Liver (tissue), 8 donors: ENCODE measurements at regions not wholly inside any gene's neighbourhood (a gene's known extent, or its start where the extent isn't known, plus 50 kb on each side); places are given as distances from the start of the nearest gene placed in this dataset.

Experiments used
- DNase-seq: peaks from one replicate; pipeline ENCODE4 v3.0.0-alpha.2; 2017; ENCODE audit warnings: low spot score
- H3K27ac ChIP-seq, 2 donors: one replicate each; pipeline ENCODE4 v1.7.0; 2013; ENCODE audit warnings: inconsistent platforms in 2 of 2, low read length in 2 of 2, control low read depth in 1 of 2, low read depth in 1 of 2, mild to moderate bottlenecking in 1 of 2
- H3K27me3 ChIP-seq, 4 donors: one replicate each; pipeline versions ENCODE4 v1.6.1 to v1.7.0; 2013; ENCODE audit warnings: low read length in 3 of 4, inconsistent platforms in 1 of 4, mild to moderate bottlenecking in 1 of 4, moderate library complexity in 1 of 4; ENCODE audit not compliant: control insufficient read depth in 4 of 4, insufficient read depth in 4 of 4
- H3K36me3 ChIP-seq, 4 donors: one replicate each; pipeline versions ENCODE4 v1.6.1 to v1.7.0; 2013; ENCODE audit warnings: low read length in 3 of 4, mild to moderate bottlenecking in 3 of 4, low read depth in 1 of 4, moderate library complexity in 1 of 4; ENCODE audit not compliant: control insufficient read depth in 4 of 4, insufficient read depth in 3 of 4
- H3K4me1 ChIP-seq, 4 donors: one replicate each; pipeline versions ENCODE4 v1.6.1 to v1.7.0; 2013; ENCODE audit warnings: low read length in 3 of 4, mild to moderate bottlenecking in 3 of 4, moderate library complexity in 1 of 4; ENCODE audit not compliant: control insufficient read depth in 4 of 4, insufficient read depth in 4 of 4
- H3K4me3 ChIP-seq, 3 donors: one replicate each; pipeline versions ENCODE4 v1.6.1 to v1.7.0; 2013; ENCODE audit warnings: low read length in 3 of 3, control low read depth in 1 of 3, low read depth in 1 of 3, mild to moderate bottlenecking in 1 of 3
- H3K9ac ChIP-seq, 2 donors: one replicate each; pipeline ENCODE4 v1.7.0; 2013; ENCODE audit warnings: low read length in 2 of 2, mild to moderate bottlenecking in 2 of 2, moderate library complexity in 2 of 2, control low read depth in 1 of 2, low read depth in 1 of 2
- H3K9me3 ChIP-seq, 4 donors: one replicate each; pipeline versions ENCODE4 v1.6.1 to v1.7.0; 2013; ENCODE audit warnings: low read length in 3 of 4; ENCODE audit not compliant: control insufficient read depth in 4 of 4
- EGR1 ChIP-seq, 2 donors: IDR thresholded peaks; 2 replicates each; pipeline ENCODE4 v1.6.1; 2016 to 2018; ENCODE audit warnings: antibody characterized with exemption in 2 of 2, low read depth in 2 of 2
- FOXA1 ChIP-seq: IDR thresholded peaks from 2 replicates; pipeline ENCODE4 v1.6.1; 2016; ENCODE audit warnings: antibody characterized with exemption
- FOXA2 ChIP-seq: IDR thresholded peaks from 2 replicates; pipeline ENCODE4 v1.6.1; 2016; ENCODE audit warnings: antibody characterized with exemption
- GABPA ChIP-seq, 2 donors: IDR thresholded peaks in 1 of 2; conservative IDR thresholded peaks in 1 of 2; 2 replicates each; pipeline ENCODE4 v1.6.1; 2016; ENCODE audit warnings: antibody characterized with exemption in 2 of 2, mild to moderate bottlenecking in 1 of 2, moderate library complexity in 1 of 2
- HNF4A ChIP-seq, 2 donors: conservative IDR thresholded peaks; 2 replicates each; pipeline ENCODE4 v1.6.1; 2016; ENCODE audit warnings: antibody characterized with exemption in 2 of 2, mild to moderate bottlenecking in 2 of 2
- HNF4G ChIP-seq: IDR thresholded peaks from 2 replicates; pipeline ENCODE4 v1.6.1; 2016; ENCODE audit warnings: antibody characterized with exemption
- JUND ChIP-seq, 2 donors: IDR thresholded peaks; 2 replicates each; pipeline ENCODE4 v1.6.1; 2016; ENCODE audit warnings: antibody characterized with exemption in 2 of 2
- NR2F2 ChIP-seq: IDR thresholded peaks from 2 replicates; pipeline ENCODE4 v1.6.1; 2016; ENCODE audit warnings: antibody characterized with exemption
- RAD21 ChIP-seq, 2 donors: IDR thresholded peaks; 2 replicates each; pipeline ENCODE4 v1.6.1; 2016; ENCODE audit warnings: antibody characterized with exemption in 2 of 2, mild to moderate bottlenecking in 2 of 2
- RXRA ChIP-seq, 2 donors: IDR thresholded peaks; 2 replicates each; pipeline ENCODE4 v1.6.1; 2017 to 2018; ENCODE audit warnings: antibody characterized with exemption in 2 of 2, mild to moderate bottlenecking in 1 of 2
- SP1 ChIP-seq: IDR thresholded peaks from 2 replicates; pipeline ENCODE4 v1.6.1; 2018; ENCODE audit warnings: antibody characterized with exemption, mild to moderate bottlenecking
- TAF1 ChIP-seq: conservative IDR thresholded peaks from 2 replicates; pipeline ENCODE4 v1.6.1; 2016; ENCODE audit warnings: antibody characterized with exemption, mild to moderate bottlenecking
- YY1 ChIP-seq: IDR thresholded peaks from 2 replicates; pipeline ENCODE4 v1.6.1; 2016; ENCODE audit warnings: antibody characterized with exemption, mild to moderate bottlenecking
- WGBS: extraction: QIAGEN DNeasy Blood & Tissue Kit; methylation state at CpG from one replicate; pipeline ENCODE4 v1.1.7; 2013; 5-methylcytosine and 5-hydroxymethylcytosine counted together
- TF ChIP-seq, protein P1 (sequence below): IDR thresholded peaks from 2 replicates; pipeline ENCODE4 v1.6.1; 2016; ENCODE audit warnings: antibody characterized with exemption
- TF ChIP-seq, protein P2 (sequence below): fragments of 150-350 bp; IDR thresholded peaks from 2 replicates; pipeline ENCODE4 v1.5.1; 2017; ENCODE audit warnings: improper control_type of control experiment, low read depth, low read length; ENCODE audit not compliant: missing input control
- TF ChIP-seq, protein P3 (sequence below): IDR thresholded peaks from 2 replicates; pipeline ENCODE4 v1.6.1; 2016; ENCODE audit warnings: antibody characterized with exemption
- TF ChIP-seq, protein P4 (sequence below): IDR thresholded peaks from 2 replicates; pipeline ENCODE4 v1.6.1; 2016; ENCODE audit warnings: antibody characterized with exemption, mild to moderate bottlenecking
- TF ChIP-seq, protein P5 (sequence below): IDR thresholded peaks from 2 replicates; pipeline ENCODE4 v1.6.1; 2016; ENCODE audit warnings: antibody characterized with exemption
- donor health status: healthy.
- donor health status: healthy.
- donor health status: healthy.
- donor health status: healthy.
- donor health status: healthy.

DNA sequence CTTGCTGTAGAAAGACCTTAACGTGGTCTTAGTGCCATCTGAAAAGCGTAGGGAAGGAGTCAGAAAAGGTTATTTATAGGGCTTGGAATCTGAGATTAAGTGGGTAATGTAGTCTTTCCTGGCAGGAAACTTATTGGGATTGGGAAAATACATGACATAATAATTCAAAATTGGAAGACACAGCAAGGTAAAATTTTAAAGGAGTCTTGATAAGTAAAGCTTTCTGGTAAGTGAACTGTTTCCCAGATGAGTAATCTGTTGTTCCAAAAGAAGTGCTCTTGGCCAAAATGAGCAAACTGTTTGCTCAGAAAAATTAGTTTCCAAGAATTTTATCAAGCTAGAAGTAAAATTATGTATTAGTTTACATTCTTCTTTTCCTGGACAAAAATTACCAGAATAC is 149.3 kb upstream of the TMTC2 start:
- Histone ChIP-seq H3K9me3 (peaks cover 0 to 2% (median 0%) of the 10 kb centered on the region in 4 donors), H3K36me3 (no peaks in the 10 kb centered on the region), H3K4me3 (no peak overlapping the region), H3K4me1 (no peaks in the 10 kb centered on the region), H3K27me3 (no peaks in the 10 kb centered on the region), H3K9ac (no peak overlapping the region), H3K27ac (no peak overlapping the region)
- 75% methylated on average over 2 of the region's 2 CpGs for WGBS
- TF ChIP-seq HNF4A (conservative IDR thresholded peaks at IDR 0.05) = no peak
- TF ChIP-seq JUND (IDR thresholded peaks at IDR 0.05) = no peak
- TF ChIP-seq EGR1 (IDR thresholded peaks at IDR 0.05; ENCODE audit: low read depth in 2 of 2) = no peak
- TF ChIP-seq YY1 = no peak
- TF ChIP-seq TAF1 = no peak
- no peak for TF ChIP-seq NR2F2
- TF ChIP-seq, protein P1, sequence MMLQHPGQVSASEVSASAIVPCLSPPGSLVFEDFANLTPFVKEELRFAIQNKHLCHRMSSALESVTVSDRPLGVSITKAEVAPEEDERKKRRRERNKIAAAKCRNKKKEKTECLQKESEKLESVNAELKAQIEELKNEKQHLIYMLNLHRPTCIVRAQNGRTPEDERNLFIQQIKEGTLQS = no peak
- TF ChIP-seq SP1 = no peak
- no peak for TF ChIP-seq FOXA2
- TF ChIP-seq GABPA (IDR thresholded peaks at IDR 0.05 in 1 of 2, conservative IDR thresholded peaks at IDR 0.05 in 1 of 2) = no peak
- no peak for TF ChIP-seq RXRA (IDR thresholded peaks at IDR 0.05)
- TF ChIP-seq HNF4G = no peak
- no peak for TF ChIP-seq FOXA1
- TF ChIP-seq, protein P2, sequence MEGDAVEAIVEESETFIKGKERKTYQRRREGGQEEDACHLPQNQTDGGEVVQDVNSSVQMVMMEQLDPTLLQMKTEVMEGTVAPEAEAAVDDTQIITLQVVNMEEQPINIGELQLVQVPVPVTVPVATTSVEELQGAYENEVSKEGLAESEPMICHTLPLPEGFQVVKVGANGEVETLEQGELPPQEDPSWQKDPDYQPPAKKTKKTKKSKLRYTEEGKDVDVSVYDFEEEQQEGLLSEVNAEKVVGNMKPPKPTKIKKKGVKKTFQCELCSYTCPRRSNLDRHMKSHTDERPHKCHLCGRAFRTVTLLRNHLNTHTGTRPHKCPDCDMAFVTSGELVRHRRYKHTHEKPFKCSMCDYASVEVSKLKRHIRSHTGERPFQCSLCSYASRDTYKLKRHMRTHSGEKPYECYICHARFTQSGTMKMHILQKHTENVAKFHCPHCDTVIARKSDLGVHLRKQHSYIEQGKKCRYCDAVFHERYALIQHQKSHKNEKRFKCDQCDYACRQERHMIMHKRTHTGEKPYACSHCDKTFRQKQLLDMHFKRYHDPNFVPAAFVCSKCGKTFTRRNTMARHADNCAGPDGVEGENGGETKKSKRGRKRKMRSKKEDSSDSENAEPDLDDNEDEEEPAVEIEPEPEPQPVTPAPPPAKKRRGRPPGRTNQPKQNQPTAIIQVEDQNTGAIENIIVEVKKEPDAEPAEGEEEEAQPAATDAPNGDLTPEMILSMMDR = no peak
- no peak for TF ChIP-seq RAD21 (IDR thresholded peaks at IDR 0.05)
- TF ChIP-seq, protein P3, sequence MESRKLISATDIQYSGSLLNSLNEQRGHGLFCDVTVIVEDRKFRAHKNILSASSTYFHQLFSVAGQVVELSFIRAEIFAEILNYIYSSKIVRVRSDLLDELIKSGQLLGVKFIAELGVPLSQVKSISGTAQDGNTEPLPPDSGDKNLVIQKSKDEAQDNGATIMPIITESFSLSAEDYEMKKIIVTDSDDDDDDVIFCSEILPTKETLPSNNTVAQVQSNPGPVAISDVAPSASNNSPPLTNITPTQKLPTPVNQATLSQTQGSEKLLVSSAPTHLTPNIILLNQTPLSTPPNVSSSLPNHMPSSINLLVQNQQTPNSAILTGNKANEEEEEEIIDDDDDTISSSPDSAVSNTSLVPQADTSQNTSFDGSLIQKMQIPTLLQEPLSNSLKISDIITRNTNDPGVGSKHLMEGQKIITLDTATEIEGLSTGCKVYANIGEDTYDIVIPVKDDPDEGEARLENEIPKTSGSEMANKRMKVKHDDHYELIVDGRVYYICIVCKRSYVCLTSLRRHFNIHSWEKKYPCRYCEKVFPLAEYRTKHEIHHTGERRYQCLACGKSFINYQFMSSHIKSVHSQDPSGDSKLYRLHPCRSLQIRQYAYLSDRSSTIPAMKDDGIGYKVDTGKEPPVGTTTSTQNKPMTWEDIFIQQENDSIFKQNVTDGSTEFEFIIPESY = no peak
- TF ChIP-seq, protein P4, sequence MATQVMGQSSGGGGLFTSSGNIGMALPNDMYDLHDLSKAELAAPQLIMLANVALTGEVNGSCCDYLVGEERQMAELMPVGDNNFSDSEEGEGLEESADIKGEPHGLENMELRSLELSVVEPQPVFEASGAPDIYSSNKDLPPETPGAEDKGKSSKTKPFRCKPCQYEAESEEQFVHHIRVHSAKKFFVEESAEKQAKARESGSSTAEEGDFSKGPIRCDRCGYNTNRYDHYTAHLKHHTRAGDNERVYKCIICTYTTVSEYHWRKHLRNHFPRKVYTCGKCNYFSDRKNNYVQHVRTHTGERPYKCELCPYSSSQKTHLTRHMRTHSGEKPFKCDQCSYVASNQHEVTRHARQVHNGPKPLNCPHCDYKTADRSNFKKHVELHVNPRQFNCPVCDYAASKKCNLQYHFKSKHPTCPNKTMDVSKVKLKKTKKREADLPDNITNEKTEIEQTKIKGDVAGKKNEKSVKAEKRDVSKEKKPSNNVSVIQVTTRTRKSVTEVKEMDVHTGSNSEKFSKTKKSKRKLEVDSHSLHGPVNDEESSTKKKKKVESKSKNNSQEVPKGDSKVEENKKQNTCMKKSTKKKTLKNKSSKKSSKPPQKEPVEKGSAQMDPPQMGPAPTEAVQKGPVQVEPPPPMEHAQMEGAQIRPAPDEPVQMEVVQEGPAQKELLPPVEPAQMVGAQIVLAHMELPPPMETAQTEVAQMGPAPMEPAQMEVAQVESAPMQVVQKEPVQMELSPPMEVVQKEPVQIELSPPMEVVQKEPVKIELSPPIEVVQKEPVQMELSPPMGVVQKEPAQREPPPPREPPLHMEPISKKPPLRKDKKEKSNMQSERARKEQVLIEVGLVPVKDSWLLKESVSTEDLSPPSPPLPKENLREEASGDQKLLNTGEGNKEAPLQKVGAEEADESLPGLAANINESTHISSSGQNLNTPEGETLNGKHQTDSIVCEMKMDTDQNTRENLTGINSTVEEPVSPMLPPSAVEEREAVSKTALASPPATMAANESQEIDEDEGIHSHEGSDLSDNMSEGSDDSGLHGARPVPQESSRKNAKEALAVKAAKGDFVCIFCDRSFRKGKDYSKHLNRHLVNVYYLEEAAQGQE = no peak
- TF ChIP-seq, protein P5, sequence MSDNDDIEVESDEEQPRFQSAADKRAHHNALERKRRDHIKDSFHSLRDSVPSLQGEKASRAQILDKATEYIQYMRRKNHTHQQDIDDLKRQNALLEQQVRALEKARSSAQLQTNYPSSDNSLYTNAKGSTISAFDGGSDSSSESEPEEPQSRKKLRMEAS = no peak
- no peak for DNase-seq

DNA sequence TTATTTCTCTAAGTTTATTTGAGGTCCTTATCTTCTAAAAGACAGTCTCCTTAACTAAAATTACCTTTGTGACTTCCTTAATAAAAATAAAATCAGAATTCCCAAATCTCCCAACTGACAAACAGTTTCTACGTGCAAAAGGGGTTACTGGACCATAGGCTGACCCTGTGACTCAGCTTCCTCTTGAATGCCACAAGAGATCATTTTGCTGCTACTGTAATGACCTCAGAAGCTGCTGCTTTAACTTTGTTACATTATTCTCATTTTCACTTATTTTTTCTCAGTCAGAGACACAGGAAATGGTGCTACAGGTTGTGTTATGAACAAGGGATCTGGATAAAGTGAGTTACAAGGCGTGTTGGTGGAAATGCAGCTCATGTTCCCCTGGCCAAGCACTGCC is 132.2 kb upstream of the TMTC2 start:
- Histone ChIP-seq H3K4me1 (no peaks in the 10 kb centered on the region), H3K9me3 (peaks cover 0 to 1% (median 0%) of the 10 kb centered on the region in 4 donors), H3K27ac (no peak overlapping the region), H3K27me3 (no peaks in the 10 kb centered on the region), H3K9ac (no peak overlapping the region), H3K36me3 (no peaks in the 10 kb centered on the region), H3K4me3 (no peak overlapping the region)
- TF ChIP-seq, protein P1 = no peak
- TF ChIP-seq, protein P3 = no peak
- no peak for TF ChIP-seq NR2F2
- TF ChIP-seq, protein P5 = no peak
- no peak for TF ChIP-seq SP1
- no peak for TF ChIP-seq FOXA2
- TF ChIP-seq EGR1 (IDR thresholded peaks at IDR 0.05; ENCODE audit: low read depth in 2 of 2) = no peak
- TF ChIP-seq RAD21 (IDR thresholded peaks at IDR 0.05) = no peak
- TF ChIP-seq, protein P2 = no peak
- no peak for TF ChIP-seq JUND (IDR thresholded peaks at IDR 0.05)
- no peak for TF ChIP-seq YY1
- TF ChIP-seq GABPA (IDR thresholded peaks at IDR 0.05 in 1 of 2, conservative IDR thresholded peaks at IDR 0.05 in 1 of 2) = no peak
- no peak for TF ChIP-seq HNF4A (conservative IDR thresholded peaks at IDR 0.05)
- no peak for TF ChIP-seq TAF1
- TF ChIP-seq FOXA1 = no peak
- TF ChIP-seq HNF4G = no peak
- WGBS = 65% methylated on average over 2 of the region's 2 CpGs
- DNase-seq = no peak
